H1 (cell line): ENCODE measurements at regions not wholly inside any gene's neighbourhood (a gene's known extent, or its start where the extent isn't known, plus 50 kb on each side); places are given as distances from the start of the nearest gene placed in this dataset.

Source experiments
- EGR1 ChIP-seq: IDR thresholded peaks from 2 replicates; pipeline ENCODE4 v1.6.1; 2011; ENCODE audit warnings: low read depth, low read length, borderline replicate concordance
- SAP30 ChIP-seq: fragments of 300-600 bp; sonication (generic); IDR thresholded peaks from 2 replicates; pipeline ENCODE4 v1.7.1; 2012; ENCODE audit warnings: low read length, moderate library complexity, mild to moderate bottlenecking, inconsistent platforms; ENCODE audit not compliant: insufficient read depth, insufficient replicate concordance
- SP1 ChIP-seq: IDR thresholded peaks from 2 replicates; pipeline ENCODE4 v1.6.1; 2011; ENCODE audit warnings: low read depth, low read length
- TF ChIP-seq, protein P1 (sequence below): IDR thresholded peaks from 2 replicates; pipeline ENCODE4 v1.6.1; 2012; ENCODE audit warnings: inconsistent platforms

DNA sequence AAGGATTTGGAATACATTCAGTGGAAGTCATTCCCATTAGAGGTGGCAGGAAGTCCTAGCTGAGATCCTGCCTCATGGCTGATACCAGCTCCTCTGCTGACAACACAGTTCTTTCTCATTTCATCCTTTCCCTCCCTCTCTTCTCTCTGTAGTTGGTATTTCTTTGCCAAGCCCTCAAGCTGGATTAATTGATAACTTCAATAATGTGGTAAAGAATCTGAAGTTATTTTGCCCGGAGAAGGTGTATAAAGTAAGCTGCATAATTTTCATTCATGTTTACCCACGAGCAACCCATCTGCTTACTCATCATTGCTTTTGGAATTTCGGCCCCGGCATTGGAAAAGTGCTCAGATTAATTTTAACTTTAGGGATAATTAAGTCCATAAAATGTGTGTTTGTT lies 85.2 kb upstream of the PLPP4 start (continued):
- TF ChIP-seq, protein P1, sequence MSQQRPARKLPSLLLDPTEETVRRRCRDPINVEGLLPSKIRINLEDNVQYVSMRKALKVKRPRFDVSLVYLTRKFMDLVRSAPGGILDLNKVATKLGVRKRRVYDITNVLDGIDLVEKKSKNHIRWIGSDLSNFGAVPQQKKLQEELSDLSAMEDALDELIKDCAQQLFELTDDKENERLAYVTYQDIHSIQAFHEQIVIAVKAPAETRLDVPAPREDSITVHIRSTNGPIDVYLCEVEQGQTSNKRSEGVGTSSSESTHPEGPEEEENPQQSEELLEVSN = no peak
- TF ChIP-seq SAP30 = no peak
- no peak for TF ChIP-seq EGR1
- TF ChIP-seq SP1 = no peak
